GM12874 (cell line): ENCODE measurements at regions not wholly inside any gene's neighbourhood (a gene's known extent, or its start where the extent isn't known, plus 50 kb on each side); places are given as distances from the start of the nearest gene placed in this dataset.

Experiments used
- CTCF ChIP-seq: IDR thresholded peaks from 2 replicates; pipeline ENCODE4 v1.5.1; 2011; ENCODE audit warnings: low read depth, mild to moderate bottlenecking, control low read depth, low read length, moderate library complexity; ENCODE audit not compliant: insufficient read depth

- no peak for TF ChIP-seq CTCF
Observed at GRCh38 chr14:38502239-38502638, 246.3 kb upstream of the CLEC14A start.

GRCh38 chr14:38500125-38500524 is 244.2 kb upstream of the CLEC14A start:
- TF ChIP-seq CTCF, result no peak

DNA sequence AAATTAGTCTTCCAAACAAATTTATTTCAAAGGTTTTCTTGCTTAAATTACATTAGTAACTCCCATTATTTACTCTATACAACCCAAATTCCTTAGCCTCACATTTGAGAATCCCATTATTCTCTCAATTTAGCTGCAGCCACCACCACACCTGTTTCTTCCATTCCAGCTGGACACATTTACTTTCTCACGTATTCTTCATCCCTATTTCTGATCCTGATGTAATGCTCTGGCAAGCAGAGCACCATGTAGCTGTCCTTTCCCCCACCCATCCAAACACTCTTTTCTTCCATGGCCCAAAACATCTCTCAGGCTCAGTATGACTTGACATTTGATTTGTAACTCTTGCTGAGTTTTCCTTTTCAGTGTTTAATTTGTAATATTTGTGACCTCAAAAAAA is 240.2 kb upstream of the CLEC14A start:
- no peak for TF ChIP-seq CTCF

GRCh38 chr14:38490273-38490672 is 234.4 kb upstream of the CLEC14A start:
- no peak for TF ChIP-seq CTCF

- TF ChIP-seq CTCF, result no peak
Observed at GRCh38 chr14:38485026-38485425, 229.1 kb upstream of the CLEC14A start.

DNA sequence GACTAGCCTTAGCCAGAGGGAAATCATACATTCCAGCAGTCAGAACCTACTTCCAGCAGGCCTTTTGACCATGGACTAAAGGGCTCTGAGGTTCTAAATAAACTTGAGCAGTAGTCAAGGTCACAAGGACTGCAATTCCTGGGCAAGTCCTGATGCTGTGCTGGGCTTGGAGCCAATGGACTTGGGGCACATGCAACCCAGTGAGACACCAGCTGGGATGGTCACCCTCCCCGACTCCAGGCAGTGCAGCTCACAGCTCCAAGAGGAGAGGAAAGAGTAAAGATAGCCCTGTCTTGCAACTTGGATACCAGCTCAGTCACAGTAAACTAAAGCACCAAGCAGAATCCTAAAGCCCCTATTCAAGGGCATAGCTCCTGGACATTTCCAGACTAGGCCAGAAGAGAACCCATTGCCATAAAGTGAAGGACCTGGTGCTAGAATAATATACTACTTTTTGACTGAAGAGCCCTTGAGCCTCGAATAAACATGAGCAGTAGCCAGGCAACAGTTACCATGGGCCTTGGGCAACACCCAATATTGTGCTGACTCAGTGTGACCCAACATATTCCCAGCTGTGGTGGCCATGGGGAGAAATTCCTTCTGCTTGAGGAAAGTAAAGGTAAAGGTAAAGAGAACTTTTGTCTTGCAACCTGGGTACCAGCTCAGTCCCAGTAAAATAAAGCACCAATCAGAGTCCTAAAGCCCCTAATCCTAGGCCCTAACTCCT is 226.2 kb upstream of the CLEC14A start:
- TF ChIP-seq CTCF, result no peak

- no peak for TF ChIP-seq CTCF
Observed at GRCh38 chr14:38469156-38469555, 213.3 kb upstream of the CLEC14A start.
